ENCODE measurements at regions not wholly inside any gene's neighbourhood (a gene's known extent, or its start where the extent isn't known, plus 50 kb on each side); places are given as distances from the start of the nearest gene placed in this dataset.

DNA sequence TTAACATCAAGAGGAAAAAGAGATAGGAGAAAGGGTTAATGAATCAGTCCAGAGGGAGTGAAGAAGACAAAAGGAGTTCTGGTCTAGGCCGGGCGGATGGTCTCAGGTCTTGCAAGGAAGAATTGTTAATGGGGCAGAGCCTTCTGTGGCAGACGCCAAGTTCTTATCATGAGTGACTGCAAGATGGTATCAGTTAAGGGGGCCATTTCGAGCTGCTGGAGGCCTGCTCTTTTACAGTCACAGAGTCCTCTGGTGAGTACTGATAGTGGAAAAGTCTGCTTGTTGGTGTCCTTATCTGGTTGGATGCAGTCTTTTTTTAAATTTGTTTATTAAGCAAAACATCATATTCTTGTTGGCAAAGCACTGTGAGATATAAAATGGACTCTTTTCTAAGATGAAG lies 590.9 kb upstream of the SGCG start:
- Histone ChIP-seq H3K27me3 (ENCODE audit: control insufficient read depth in 3 of 3, insufficient read depth in 3 of 3, low read length in 3 of 3) (peaks cover 0 to 4% (median 2%) of the 10 kb centered on the region in 3 donors), H3K36me3 (ENCODE audit: control insufficient read depth in 3 of 3, insufficient read depth in 3 of 3, low read length in 3 of 3) (no peaks in the 10 kb centered on the region), H3K27ac (ENCODE audit: low read depth, low read length) (no peak overlapping the region), H3K4me1 (ENCODE audit: control insufficient read depth in 3 of 3, insufficient read depth in 3 of 3, low read length in 3 of 3) (no peaks in the 10 kb centered on the region), H3K9me3 (ENCODE audit: control insufficient read depth in 3 of 3, low read length in 3 of 3) (peaks cover 0 to 3% (median 2%) of the 10 kb centered on the region in 3 donors), H3K4me3 (ENCODE audit: low read length in 3 of 3) (no peak overlapping the region), H3K9ac (ENCODE audit: low read depth in 1 of 3, low read length in 3 of 3) (no peak overlapping the region)

- Histone ChIP-seq H3K36me3 (ENCODE audit: control insufficient read depth in 3 of 3, insufficient read depth in 3 of 3, low read length in 3 of 3) (no peaks in the 10 kb centered on the region), H3K4me1 (ENCODE audit: control insufficient read depth in 3 of 3, insufficient read depth in 3 of 3, low read length in 3 of 3) (no peaks in the 10 kb centered on the region), H3K27ac (ENCODE audit: low read depth, low read length) (no peak overlapping the region), H3K9ac (ENCODE audit: low read depth in 1 of 3, low read length in 3 of 3) (no peak overlapping the region), H3K4me3 (ENCODE audit: low read length in 3 of 3) (no peak overlapping the region), H3K27me3 (ENCODE audit: control insufficient read depth in 3 of 3, insufficient read depth in 3 of 3, low read length in 3 of 3) (peaks cover 0 to 4% (median 2%) of the 10 kb centered on the region in 3 donors), H3K9me3 (ENCODE audit: control insufficient read depth in 3 of 3, low read length in 3 of 3) (no peaks in the 10 kb centered on the region)
Measured at GRCh38 chr13:22592515-22592914, 588.3 kb upstream of the SGCG start.

- no peaks in the 10 kb centered on the region for H3K4me1 ChIP-seq (ENCODE audit: control insufficient read depth in 3 of 3, insufficient read depth in 3 of 3, low read length in 3 of 3)
- H3K4me3 ChIP-seq (ENCODE audit: low read length in 3 of 3) = no peak overlapping the region
- H3K36me3 ChIP-seq (ENCODE audit: control insufficient read depth in 3 of 3, insufficient read depth in 3 of 3, low read length in 3 of 3) = no peaks in the 10 kb centered on the region
- H3K27me3 ChIP-seq (ENCODE audit: control insufficient read depth in 3 of 3, insufficient read depth in 3 of 3, low read length in 3 of 3) = peaks cover 0 to 4% (median 2%) of the 10 kb centered on the region in 3 donors
- no peaks in the 10 kb centered on the region for H3K9me3 ChIP-seq (ENCODE audit: control insufficient read depth in 3 of 3, low read length in 3 of 3)
- H3K9ac ChIP-seq (ENCODE audit: low read depth in 1 of 3, low read length in 3 of 3) = no peak overlapping the region
- no peak overlapping the region for H3K27ac ChIP-seq (ENCODE audit: low read depth, low read length)
Measured at GRCh38 chr13:22594041-22594440, 586.7 kb upstream of the SGCG start.

DNA sequence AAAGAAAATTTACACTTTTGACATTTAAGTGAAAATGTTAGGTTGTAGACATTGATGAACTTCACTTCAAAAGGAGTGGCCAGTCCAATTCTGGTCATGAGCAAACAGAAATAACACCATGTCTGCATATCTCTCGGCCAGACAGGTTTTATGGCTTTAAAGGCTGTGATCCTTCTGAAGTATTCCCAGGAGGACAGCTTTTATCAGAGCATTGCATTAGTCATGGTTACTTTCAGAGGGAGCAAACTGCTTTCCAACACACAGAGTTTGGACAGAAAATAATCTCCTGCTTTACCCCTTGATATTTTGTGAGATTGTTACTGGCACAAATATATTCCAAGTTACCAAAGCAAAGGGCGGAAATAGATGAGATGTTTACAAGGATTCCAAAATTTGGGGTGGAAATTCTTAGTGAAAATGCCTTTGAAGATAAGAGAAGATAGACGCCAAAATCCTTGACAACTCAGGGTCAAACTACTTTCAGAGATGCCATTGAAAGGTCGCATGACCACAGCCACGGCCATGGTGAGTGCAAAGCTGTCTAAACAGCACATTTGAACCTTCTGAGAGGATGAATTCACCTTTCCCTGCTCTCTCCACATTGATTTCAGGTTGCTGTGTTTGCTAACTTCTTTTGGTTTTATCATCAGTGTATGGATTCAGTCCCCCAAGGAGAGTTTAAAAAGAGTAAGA lies 584.5 kb upstream of the SGCG start:
- no peaks in the 10 kb centered on the region for H3K9me3 ChIP-seq (ENCODE audit: control insufficient read depth in 3 of 3, low read length in 3 of 3)
- no peak overlapping the region for H3K4me3 ChIP-seq (ENCODE audit: low read length in 3 of 3)
- no peaks in the 10 kb centered on the region for H3K4me1 ChIP-seq (ENCODE audit: control insufficient read depth in 3 of 3, insufficient read depth in 3 of 3, low read length in 3 of 3)
- no peaks in the 10 kb centered on the region for H3K36me3 ChIP-seq (ENCODE audit: control insufficient read depth in 3 of 3, insufficient read depth in 3 of 3, low read length in 3 of 3)
- no peak overlapping the region for H3K9ac ChIP-seq (ENCODE audit: low read depth in 1 of 3, low read length in 3 of 3)
- H3K27ac ChIP-seq (ENCODE audit: low read depth, low read length) = no peak overlapping the region
- H3K27me3 ChIP-seq (ENCODE audit: control insufficient read depth in 3 of 3, insufficient read depth in 3 of 3, low read length in 3 of 3) = peaks cover 0 to 4% (median 2%) of the 10 kb centered on the region in 3 donors

DNA sequence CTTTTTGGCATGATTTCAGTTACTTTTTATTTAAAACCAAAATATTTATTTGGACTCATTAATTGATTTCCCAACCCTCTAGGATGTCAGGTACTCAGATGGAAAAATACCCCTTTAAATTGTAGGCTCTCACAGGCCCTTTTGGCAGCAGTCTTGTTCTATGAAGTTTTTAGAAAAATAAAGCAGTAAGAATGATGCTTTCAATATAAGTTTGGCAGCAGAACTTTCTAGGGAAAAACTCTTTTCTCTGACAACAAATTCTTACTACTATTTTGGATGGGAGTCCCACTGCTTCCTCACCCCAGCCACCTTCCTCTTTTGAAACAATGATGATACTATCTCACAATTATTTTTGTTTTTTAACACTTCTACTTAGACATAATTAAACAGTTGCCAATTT lies 581.6 kb upstream of the SGCG start:
- no peak overlapping the region for H3K9ac ChIP-seq (ENCODE audit: low read depth in 1 of 3, low read length in 3 of 3)
- no peak overlapping the region for H3K27ac ChIP-seq (ENCODE audit: low read depth, low read length)
- peaks cover 0 to under 1% (median 0%) of the 10 kb centered on the region in 3 donors for H3K27me3 ChIP-seq (ENCODE audit: control insufficient read depth in 3 of 3, insufficient read depth in 3 of 3, low read length in 3 of 3)
- no peaks in the 10 kb centered on the region for H3K36me3 ChIP-seq (ENCODE audit: control insufficient read depth in 3 of 3, insufficient read depth in 3 of 3, low read length in 3 of 3)
- no peaks in the 10 kb centered on the region for H3K9me3 ChIP-seq (ENCODE audit: control insufficient read depth in 3 of 3, low read length in 3 of 3)
- no peaks in the 10 kb centered on the region for H3K4me1 ChIP-seq (ENCODE audit: control insufficient read depth in 3 of 3, insufficient read depth in 3 of 3, low read length in 3 of 3)
- no peak overlapping the region for H3K4me3 ChIP-seq (ENCODE audit: low read length in 3 of 3)

DNA sequence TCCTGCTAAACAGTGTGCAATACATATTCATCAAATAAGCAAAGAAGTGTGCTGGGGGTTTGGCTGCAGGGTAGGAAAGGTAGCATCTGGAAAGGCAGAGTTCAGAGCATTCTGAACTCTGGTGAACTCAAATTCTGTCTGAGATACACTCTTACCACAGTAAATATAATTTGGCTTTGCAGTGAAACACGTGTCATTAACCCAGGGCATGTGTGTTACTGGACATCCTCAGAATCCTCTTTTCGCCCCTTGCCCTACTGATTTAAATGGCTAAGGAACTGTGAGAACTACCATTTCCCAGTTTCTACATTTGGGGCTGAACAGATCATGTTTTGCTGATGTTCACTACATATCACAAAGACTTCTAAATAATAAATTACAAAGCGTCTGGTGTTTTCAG lies 562.8 kb upstream of the SGCG start:
- Histone ChIP-seq H3K27ac (ENCODE audit: low read depth, low read length) (no peak overlapping the region), H3K9me3 (ENCODE audit: control insufficient read depth in 3 of 3, low read length in 3 of 3) (peaks cover 0 to 2% (median 0%) of the 10 kb centered on the region in 3 donors), H3K4me3 (ENCODE audit: low read length in 3 of 3) (no peak overlapping the region), H3K4me1 (ENCODE audit: control insufficient read depth in 3 of 3, insufficient read depth in 3 of 3, low read length in 3 of 3) (no peaks in the 10 kb centered on the region), H3K36me3 (ENCODE audit: control insufficient read depth in 3 of 3, insufficient read depth in 3 of 3, low read length in 3 of 3) (no peaks in the 10 kb centered on the region), H3K27me3 (ENCODE audit: control insufficient read depth in 3 of 3, insufficient read depth in 3 of 3, low read length in 3 of 3) (no peaks in the 10 kb centered on the region), H3K9ac (ENCODE audit: low read depth in 1 of 3, low read length in 3 of 3) (no peak overlapping the region)

- no peaks in the 10 kb centered on the region for H3K36me3 ChIP-seq (ENCODE audit: control insufficient read depth in 3 of 3, insufficient read depth in 3 of 3, low read length in 3 of 3)
- no peaks in the 10 kb centered on the region for H3K27me3 ChIP-seq (ENCODE audit: control insufficient read depth in 3 of 3, insufficient read depth in 3 of 3, low read length in 3 of 3)
- no peak overlapping the region for H3K4me3 ChIP-seq (ENCODE audit: low read length in 3 of 3)
- no peaks in the 10 kb centered on the region for H3K9me3 ChIP-seq (ENCODE audit: control insufficient read depth in 3 of 3, low read length in 3 of 3)
- no peak overlapping the region for H3K27ac ChIP-seq (ENCODE audit: low read depth, low read length)
- no peak overlapping the region for H3K9ac ChIP-seq (ENCODE audit: low read depth in 1 of 3, low read length in 3 of 3)
- no peaks in the 10 kb centered on the region for H3K4me1 ChIP-seq (ENCODE audit: control insufficient read depth in 3 of 3, insufficient read depth in 3 of 3, low read length in 3 of 3)
Measured at GRCh38 chr13:22625691-22626090, 555.1 kb upstream of the SGCG start.

GRCh38 chr13:22629374-22629773 lies 551.4 kb upstream of the SGCG start:
- H3K4me3 ChIP-seq (ENCODE audit: low read length in 3 of 3) = no peak overlapping the region

DNA sequence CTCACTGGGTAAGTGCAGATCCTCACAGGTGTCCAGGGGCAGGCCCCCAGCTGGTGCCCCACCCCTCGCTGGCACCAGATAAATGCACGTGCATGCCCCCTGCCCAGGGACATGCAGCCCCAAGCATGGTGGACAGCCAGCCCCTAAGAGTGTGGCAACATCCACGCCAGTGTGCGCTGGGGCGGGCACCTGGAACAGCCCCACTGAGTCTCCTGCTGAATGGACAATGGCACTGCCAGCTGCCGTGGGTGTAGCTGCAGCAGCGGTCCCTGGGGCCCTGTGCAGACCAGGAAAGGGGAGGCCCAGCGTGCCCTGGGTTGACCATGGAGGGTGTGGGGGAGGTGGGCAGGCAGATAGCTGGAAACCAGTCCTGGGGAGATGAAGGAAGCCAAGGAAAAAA lies 538.7 kb upstream of the SGCG start:
- H3K27ac ChIP-seq (ENCODE audit: low read depth, low read length) = no peak overlapping the region
- H3K4me1 ChIP-seq (ENCODE audit: control insufficient read depth in 3 of 3, insufficient read depth in 3 of 3, low read length in 3 of 3) = no peaks in the 10 kb centered on the region
- no peaks in the 10 kb centered on the region for H3K9me3 ChIP-seq (ENCODE audit: control insufficient read depth in 3 of 3, low read length in 3 of 3)
- H3K27me3 ChIP-seq (ENCODE audit: control insufficient read depth in 3 of 3, insufficient read depth in 3 of 3, low read length in 3 of 3) = no peaks in the 10 kb centered on the region
- no peak overlapping the region for H3K9ac ChIP-seq (ENCODE audit: low read depth in 1 of 3, low read length in 3 of 3)
- H3K36me3 ChIP-seq (ENCODE audit: control insufficient read depth in 3 of 3, insufficient read depth in 3 of 3, low read length in 3 of 3) = no peaks in the 10 kb centered on the region
- H3K4me3 ChIP-seq (ENCODE audit: low read length in 3 of 3) = no peak overlapping the region

More at GRCh38 chr13:22629374-22629773, 551.4 kb upstream of the SGCG start:
- H3K27me3 ChIP-seq (ENCODE audit: control insufficient read depth in 3 of 3, insufficient read depth in 3 of 3, low read length in 3 of 3) = no peaks in the 10 kb centered on the region
- no peaks in the 10 kb centered on the region for H3K36me3 ChIP-seq (ENCODE audit: control insufficient read depth in 3 of 3, insufficient read depth in 3 of 3, low read length in 3 of 3)
- H3K9ac ChIP-seq (ENCODE audit: low read depth in 1 of 3, low read length in 3 of 3) = no peak overlapping the region
- peaks cover 0 to 3% (median 0%) of the 10 kb centered on the region in 3 donors for H3K9me3 ChIP-seq (ENCODE audit: control insufficient read depth in 3 of 3, low read length in 3 of 3)
- no peaks in the 10 kb centered on the region for H3K4me1 ChIP-seq (ENCODE audit: control insufficient read depth in 3 of 3, insufficient read depth in 3 of 3, low read length in 3 of 3)
- no peak overlapping the region for H3K27ac ChIP-seq (ENCODE audit: low read depth, low read length)

DNA sequence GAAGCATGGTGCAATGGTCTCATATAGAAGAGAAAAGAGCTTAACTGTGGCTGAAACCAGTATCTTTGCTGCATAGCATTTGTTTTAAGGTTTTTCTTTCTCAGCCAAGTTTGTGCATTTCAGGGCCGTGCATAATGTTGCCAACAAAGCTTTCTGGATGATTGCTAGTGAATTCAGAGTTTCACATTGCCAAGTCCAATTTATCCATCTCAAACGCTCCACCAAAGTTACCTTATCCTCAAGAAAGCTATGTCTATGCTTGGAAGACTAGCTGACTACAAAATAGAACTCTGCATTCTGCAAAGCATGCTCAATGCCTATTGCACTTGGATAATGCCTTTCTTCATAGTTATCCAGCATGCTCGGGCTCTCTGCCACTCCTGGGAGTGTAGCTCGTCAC lies 535.8 kb upstream of the SGCG start:
- no peaks in the 10 kb centered on the region for H3K4me1 ChIP-seq (ENCODE audit: control insufficient read depth in 3 of 3, insufficient read depth in 3 of 3, low read length in 3 of 3)
- H3K4me3 ChIP-seq (ENCODE audit: low read length in 3 of 3) = no peak overlapping the region
- H3K27me3 ChIP-seq (ENCODE audit: control insufficient read depth in 3 of 3, insufficient read depth in 3 of 3, low read length in 3 of 3) = no peaks in the 10 kb centered on the region
- H3K36me3 ChIP-seq (ENCODE audit: control insufficient read depth in 3 of 3, insufficient read depth in 3 of 3, low read length in 3 of 3) = no peaks in the 10 kb centered on the region
- no peaks in the 10 kb centered on the region for H3K9me3 ChIP-seq (ENCODE audit: control insufficient read depth in 3 of 3, low read length in 3 of 3)
- no peak overlapping the region for H3K9ac ChIP-seq (ENCODE audit: low read depth in 1 of 3, low read length in 3 of 3)
- no peak overlapping the region for H3K27ac ChIP-seq (ENCODE audit: low read depth, low read length)

All from skeletal muscle tissue (tissue), 3 donors.